GM19351 (cell line): ENCODE measurements at regions not wholly inside any gene's neighbourhood (a gene's known extent, or its start where the extent isn't known, plus 50 kb on each side); places are given as distances from the start of the nearest gene placed in this dataset.

Experiments used
- ATAC-seq: cut with Tn5 transposase; IDR thresholded peaks from one replicate; pipeline ENCODE4 v1.9.1; 2021; ENCODE audit warnings: mild to moderate bottlenecking, moderate library complexity; ENCODE audit not compliant: unreplicated experiment

DNA sequence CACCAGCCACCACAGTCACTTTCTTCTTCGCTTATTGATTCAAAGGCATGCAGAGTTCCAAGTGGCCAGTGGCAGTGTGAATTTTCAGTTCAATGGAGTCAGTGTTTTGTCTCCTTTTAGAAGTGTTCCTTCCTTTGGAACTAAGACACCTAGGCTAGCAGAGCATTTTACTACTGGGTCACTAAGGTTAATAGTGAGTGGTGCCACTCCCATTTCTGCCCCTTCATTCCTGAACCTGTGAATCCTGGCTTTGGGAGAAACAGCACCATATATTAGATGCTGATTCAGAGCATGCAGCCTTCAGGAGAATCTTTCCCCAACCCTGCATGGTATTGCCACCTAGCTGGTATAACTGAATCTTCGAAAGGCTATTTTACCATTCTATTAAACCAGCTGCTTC, 312.7 kb downstream of the HRH4 start:
- ATAC-seq, result no peak

DNA sequence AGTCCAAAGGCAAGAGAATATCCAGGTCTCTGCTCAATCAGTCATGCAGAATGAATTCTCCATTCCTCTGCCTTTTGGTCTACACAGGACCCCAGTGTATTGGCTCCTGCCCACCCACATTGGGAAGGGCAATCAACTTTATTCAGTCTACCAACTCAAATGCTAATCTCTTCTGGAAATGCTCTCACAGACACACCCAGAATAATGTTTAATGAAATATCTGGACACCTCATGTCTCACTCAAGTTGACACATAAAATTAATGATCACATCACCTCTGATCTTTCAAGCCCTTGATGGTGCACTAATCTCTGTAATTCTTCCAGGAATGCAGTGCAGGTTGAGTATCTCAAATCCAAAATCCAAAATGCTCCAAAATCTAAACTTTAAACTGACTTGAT, 315.6 kb downstream of the HRH4 start:
- no peak for ATAC-seq

DNA sequence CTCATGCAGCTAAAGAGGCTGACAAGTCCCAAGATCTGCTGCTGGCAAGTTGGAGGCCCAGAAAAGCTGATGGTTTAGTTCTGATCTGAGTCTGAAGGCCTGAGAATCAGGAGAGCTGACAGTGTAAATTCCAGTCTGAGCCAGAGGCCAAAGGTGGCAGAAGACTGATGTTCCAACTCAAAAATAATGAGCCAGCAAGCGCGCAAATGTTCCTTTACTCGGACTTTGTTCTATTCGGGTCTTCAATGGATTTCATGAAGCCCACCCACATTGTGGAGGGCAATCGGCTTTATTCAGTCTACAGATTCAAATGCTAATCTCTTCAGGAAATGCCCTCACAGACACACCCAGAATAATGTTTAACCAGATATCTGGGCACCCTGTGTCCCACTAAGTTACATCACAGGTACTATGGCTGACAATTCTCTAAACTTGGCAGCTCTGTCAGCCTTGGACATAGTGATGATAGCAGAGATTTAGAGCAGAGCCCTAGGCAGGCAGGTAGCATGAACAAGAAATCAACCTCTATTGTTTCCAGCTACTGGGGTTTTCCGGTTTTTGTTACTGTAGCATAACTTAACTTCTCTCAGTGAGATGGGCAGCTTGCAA, 318.5 kb downstream of the HRH4 start:
- no peak for ATAC-seq

DNA sequence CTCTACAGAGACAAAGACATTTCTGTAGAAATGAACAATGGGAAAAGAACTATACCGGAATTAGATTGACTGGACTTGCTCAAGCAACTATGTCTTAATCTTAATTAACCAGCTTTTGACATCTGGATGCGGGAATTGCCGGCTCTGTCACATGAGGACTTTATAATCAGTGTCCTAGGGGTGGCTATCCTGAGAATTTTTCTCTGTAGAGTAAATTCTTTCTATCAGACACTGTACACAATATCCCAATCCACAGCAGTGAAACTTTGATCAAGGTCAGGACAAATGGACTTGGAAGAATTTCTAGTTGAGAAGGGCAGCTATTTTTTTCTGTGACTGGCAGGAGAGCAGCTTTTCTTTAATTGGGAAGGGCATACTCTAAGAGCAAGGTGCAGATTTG, 322.1 kb downstream of the HRH4 start:
- no peak for ATAC-seq

DNA sequence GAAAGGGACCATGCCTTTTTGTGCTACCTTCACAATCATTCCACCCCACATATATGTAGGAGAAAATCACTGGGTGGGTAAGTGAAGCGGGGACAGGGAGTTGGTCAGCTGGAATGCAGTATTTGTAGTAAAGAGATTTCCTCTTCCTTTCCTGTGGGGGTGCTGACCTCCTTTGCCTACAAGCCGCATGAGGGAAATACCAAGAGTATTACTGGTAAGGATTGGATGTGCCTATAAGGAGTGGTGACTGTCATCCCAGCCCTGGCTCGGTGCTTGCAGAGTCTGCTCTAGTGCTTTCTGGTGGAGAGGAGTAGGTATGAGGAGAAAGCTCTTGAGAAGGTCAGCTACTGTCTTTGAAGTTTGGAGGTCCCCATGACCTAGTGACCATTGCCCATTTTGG, 324.6 kb downstream of the HRH4 start:
- no peak for ATAC-seq

DNA sequence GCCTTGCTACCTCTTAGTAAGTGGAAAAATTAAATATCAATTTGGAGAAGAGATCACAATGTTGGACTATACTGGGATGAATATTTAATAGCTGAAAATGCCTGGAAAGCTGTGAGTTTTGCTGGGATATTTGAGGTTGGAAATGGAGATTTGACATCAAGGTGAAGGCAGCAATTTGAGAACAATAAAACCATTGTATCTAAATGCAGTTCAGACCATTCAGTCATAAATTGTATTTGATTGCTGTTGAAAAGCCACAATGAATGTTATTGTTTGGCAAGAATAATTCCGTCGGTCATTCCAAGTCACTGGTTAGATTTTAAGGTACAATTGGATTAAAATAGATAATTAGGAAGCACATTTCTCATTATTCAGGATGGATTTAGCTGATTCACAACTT, 325.6 kb downstream of the HRH4 start:
- ATAC-seq, result no peak

DNA sequence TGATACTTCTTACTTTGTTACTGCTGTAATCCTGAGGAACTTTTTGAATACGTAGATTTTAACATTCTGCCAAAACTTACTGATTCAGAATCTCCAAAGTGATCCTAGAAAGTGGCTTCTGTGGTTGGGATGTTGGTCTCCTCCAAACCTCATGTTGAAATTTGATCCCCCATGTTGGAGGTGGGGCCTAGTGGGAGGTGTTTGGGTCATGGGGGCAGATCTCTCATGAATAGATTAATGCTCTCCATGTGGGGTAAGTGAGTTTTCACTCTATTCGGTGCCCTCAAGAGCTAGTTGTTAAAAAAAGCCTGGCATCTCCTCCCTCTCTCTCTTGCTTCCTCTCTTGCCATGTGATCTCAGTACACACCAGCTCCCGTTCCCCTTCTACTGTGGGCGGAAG, 329.9 kb downstream of the HRH4 start:
- no peak for ATAC-seq

DNA sequence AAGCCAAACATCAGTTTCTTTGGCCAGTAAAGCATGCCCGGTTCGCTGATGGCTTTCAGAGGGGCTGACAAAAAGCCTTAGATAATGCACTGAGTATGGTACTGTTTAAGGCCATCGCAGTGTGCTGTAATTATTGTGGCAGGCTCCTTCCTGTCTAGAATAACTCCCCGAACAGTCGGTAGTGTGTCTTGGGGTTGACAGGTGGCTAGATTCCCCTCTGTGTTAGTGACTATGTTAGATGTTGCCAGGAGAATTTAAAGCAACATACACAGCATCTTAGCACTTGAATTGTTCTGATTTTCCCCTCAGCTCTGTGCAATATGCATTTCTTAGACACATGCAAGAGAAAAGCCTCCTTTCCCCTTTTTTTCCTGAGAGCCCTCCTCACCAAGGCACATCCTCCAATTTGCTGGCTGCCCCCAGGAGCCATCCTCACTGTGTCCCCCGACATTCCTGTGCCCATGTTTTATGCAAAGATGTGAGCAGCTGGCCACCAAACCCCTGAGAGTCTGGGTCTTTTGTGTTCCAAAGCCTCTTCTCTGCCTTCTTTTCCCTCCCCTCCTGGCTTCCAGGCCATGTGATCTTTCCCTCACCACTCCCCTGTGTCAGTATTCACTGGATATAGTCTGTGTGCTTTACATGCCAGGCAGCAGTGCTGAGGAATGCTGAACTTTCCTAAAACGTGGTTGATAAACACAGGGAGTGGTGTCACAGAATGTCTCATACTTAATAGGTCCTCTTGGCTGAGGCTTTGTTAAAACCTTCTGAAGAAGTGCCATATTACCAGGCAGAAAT, 331.5 kb downstream of the HRH4 start:
- ATAC-seq, result no peak

DNA sequence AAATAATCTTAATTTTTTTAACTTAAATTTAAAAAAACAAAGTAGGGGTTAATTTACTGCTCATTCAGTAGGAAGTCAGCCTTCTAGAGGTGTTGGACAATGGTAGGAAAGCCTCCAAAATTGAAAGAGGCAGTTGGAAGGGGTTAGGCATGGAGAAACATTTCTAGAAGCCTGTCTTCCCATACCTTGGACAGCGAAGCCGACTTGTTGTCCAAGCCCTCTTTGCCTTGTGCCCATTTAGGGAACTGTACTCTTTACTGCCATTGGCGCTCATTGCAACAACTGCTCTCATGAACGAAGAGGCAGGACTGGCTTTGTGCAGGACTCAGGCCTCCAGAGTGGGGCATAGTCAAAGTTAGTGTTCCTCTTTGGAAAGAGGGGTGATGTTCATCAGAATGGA, 333.3 kb downstream of the HRH4 start:
- no peak for ATAC-seq

DNA sequence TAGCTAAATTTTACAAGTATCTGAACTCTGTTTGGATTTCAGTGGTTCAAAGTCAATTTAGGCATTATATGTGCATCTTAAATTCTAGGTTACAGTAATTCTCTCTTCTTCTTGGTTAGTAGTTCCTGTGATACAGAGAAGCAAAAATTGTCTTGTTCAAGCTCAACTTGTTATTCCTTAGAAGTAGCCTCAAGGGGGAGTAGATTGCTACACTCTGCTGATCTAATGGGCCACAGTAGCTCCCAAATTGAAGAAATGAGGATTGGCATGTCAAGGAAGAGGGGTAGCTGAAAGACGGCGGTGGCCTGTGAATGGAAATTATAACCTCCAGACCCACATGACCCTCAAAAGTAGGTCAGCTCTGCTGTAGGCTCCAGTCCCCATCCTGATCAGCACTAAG, 334.7 kb downstream of the HRH4 start:
- no peak for ATAC-seq

DNA sequence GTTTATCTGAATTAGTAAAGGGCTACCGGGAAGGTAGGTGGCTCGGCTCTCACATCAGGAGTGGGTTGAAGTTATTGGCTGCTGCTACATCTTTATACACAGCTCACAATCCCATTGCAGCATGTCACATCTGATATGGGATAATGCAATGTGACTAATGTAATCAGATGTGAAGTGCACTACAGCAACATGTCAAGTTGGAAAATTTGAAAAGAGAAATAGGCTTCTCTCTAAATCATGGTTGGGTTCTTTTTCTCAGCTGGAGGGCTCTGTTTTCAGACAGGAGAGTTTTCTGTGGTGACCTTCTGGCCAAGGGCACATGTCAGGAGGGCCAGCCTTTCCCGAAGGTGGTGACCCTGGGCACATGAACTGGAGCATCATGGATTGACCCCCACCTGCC, 337.5 kb downstream of the HRH4 start:
- no peak for ATAC-seq

DNA sequence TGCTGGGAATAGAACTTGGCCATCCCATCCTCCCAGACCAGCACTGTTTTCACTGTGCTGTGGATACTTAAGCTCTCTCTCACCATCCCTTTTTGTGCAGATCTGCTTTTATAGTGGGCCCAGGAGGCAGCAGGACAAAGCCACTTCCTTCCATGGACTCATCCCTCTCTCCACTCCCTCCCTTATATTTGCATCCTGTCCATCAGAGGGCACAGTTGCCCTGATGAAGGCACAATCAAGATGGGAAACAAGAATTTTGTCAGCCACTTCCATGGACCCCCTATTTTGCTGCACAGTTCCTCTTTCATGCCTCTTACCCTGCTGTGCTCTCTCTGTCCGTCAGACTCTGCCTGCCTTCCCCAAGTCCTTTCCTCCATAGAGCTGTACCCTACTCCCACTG, 338.7 kb downstream of the HRH4 start:
- no peak for ATAC-seq

DNA sequence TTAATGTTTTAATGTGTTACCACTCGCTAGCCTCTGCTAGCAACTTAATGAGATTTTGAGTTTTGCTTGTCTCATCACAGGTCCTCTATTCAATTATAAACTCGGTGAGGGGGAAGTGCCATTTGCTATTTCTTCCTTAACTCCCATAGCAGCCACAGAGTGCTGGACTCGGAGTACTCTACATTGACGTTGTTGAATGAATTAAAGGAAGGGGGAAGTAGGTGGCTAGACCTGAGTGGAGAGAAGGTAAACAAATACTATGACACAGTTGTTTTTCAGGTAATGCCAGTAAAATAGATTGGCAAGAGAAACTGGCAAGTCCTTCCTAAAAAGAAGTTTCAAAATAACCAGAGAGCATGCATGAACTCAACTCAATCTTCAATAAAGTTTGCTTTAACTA, 339.3 kb downstream of the HRH4 start:
- ATAC-seq, result no peak

DNA sequence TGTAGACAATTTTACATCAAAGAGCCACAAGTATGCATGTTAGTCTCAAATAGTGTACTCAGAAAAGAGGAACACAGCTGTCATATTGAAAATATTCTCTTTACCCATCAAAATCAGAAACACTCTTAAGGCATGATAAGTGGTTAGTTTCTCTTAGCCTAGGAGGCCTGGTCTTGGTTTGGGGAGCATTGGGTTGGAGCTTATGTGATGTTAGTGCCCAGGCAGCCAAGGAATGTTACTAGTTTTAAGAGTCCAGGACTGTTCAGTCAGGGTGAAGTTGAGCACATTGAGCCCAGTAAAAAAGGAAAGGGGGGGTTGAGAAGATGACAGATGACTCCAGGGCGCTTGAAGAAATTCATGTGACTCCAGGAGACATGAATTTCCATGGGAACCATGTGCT, 340.6 kb downstream of the HRH4 start:
- ATAC-seq, result no peak

DNA sequence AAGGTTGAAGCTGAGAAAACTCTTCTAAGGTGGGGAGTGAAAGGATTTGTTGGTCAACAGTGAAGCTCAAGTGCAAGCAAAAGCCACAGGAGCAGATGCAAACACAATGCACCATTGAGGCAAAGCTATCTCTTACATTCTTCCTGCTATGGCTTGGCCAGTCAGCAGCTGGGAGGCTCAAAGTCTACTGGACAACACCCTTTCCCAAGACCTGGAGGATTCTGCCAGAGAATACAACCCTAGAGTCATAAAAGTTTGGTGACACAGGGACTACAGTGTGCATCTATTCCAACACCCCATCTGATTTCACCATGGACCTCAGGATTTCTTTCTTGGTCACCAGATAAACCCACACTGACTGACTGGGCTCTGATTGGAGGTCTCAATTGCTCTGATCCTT, 342.0 kb downstream of the HRH4 start:
- ATAC-seq, result no peak

DNA sequence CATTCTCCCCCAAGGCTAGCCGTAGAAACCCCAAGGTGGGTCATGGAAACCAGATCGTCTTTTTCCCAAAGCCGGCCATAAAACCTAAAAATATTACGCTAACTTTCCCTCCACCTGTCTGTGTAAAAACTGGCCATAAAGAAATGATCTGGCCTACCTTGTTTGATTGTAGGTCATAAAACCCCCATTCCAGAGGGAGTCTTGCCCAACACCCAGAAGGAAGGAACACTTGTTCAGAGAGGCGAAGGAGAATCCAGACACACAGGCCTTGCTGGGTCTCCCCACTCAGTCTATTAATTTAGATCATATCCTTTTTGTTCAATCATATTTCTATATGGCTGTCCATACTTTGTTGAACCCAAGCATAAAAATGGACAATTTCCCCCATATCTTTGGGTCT, 344.7 kb downstream of the HRH4 start:
- ATAC-seq, result no peak

DNA sequence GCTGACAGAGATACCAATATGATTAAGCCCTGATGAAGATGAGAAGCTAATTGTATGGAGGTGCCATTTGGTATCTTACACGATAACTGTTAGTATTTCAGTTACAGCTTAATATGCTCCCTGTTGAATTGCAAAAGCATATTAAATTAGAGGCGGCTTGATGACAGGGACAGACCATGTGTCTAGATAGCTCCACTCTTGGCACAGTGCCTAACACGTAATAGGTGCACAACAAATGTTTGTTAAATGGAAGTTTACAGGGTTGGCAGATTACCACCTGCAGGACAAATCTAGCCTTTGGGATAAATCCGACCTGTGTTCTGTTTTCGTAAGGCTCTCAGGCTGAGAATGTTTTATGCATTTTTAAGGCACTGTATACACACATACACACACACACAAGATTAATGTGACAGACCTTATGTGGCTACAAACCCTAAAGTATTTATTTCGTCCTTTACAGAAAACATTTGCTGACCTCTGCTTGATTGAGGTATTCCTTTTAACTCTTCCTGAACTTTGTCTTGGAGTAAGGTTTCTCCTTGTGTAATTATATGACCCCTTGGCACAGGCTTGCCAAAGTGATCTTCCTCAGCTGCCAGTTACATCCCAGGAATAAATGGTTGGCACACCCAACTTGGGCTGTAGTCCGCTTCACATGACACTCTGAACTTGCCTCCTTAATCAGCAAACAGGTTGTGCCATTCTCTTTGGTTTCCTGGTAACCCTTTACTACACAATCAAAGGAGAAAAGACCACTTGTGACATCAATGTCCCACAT, 348.9 kb downstream of the HRH4 start:
- no peak for ATAC-seq

DNA sequence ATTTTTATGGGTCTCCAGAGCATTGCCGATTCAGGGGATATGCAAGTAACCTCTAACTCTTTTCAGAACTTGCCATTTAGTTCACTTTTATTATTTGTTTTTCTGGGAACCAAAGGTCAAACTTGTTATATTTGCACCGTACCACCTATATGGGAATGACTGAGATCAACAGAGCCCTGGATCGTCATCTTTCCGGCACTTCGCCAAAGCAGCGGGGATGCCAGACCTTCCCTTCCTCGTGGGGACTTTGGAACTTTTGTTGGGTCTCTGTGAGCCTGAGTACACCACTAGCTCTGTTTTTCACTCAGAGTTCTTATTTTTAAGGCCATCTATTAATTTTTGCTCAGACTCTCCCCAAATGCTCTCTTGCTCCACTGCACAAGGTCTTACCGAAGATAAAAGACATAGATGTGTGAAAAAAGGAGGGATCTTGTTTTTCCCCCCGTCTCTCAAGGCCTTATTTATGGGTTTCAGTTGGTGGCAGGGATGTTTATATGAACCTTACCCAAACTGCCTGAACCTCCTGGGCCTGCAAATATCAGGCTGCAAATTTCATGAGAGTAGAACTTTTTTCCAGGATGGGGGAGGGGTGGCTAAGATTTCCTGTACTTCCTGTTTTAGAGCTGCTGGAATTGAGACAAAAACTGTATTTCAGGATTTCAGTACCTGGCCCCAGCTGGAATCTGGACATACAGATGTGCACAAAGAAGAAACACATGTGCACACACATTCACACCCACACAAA, 350.3 kb downstream of the HRH4 start:
- no peak for ATAC-seq

DNA sequence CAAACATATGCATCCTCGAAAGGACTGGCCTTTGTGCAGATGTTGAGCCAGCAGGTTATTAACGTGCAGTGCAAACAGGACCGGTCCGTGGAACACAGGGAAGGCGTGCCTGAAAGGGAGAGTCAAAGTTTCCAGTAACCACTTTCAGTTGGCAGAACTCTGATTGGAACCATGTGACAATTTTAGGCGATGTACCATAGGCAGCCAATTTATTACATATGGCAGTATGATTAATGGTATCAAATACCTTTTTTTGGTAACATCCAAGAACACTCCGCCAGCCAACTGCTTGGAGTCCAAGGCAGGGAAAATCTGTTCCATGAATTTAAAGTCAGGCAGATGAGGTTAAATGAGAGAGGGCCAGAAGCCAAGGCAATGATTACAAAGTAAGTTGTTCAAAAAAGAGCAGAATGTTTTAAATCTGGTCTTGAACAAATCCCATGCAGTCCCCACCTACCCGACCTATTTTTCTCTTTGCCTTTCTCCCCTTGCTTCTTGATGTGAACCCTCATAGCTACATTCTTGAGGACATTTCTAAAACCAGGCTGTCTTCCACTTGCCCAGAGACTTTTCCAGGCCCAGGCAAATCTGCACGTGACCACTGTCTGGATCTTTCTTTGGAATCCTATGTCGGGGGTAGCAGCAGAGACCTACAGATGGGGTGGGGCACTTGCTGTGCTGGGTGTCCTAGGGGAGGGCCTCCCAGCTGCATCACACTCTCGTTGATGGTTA, 351.7 kb downstream of the HRH4 start:
- no peak for ATAC-seq

DNA sequence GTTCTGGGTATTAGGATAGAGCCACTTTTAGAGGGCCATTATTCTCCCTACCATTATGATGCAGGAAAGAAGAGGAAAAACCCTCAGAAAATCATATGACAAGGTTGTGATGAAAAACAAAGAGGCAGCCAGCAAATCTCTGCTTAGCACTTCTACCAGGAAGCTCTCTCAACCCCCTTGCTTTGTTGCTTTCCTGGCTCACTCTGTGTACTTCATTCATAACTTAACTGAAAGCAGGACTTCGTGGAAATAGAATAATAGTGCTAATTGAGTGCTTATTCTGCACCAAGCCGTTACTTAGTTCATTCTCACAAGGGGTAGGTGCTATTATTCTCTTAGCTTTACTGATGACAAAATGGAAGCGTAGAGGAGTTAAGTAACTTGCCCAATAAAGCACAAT, 354.1 kb downstream of the HRH4 start:
- no peak for ATAC-seq

DNA sequence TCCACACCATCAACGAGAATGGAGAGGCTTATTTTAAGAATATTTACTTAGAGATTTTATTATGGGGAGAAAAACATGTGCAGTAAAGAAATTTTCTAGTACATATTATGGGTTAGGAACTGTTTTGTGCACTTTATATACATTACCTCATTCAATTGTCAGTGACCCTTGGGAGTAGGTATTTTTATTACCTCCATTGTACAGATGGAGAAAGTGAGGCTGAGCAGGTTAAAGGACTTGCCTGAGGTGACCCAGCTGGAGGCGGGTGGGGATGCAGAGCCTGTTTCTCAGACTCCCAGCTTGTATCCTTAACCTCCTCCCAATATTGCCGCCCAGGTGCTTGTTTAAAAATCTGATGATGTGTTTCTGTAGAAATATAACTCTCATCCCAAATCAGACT, 356.7 kb downstream of the HRH4 start:
- ATAC-seq, result no peak
